ENCODE measurements at regions not wholly inside any gene's neighbourhood (a gene's known extent, or its start where the extent isn't known, plus 50 kb on each side); places are given as distances from the start of the nearest gene placed in this dataset.

DNA sequence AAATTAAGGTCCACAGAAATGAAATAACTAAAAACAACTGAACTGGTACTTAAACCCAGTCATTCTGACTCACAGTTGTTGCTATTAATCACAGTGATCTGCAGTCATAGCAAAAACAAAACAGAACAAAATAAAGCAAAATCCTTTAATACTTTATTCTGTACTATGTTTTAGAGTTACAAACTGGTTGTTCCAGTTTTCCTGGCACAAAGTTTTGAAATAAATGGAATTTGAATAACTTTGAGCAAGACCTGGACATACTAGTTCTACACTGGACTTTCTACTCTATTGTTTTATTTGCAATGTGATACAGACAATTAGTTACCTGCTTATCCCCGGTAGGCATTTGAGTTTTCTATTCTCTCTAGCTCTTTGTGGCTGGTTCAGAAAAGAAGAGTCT is 147.9 kb downstream of the DMRT2 start:
- DNase-seq (no peak), ATAC-seq (ENCODE audit: poor library complexity) (no peak)

DNA sequence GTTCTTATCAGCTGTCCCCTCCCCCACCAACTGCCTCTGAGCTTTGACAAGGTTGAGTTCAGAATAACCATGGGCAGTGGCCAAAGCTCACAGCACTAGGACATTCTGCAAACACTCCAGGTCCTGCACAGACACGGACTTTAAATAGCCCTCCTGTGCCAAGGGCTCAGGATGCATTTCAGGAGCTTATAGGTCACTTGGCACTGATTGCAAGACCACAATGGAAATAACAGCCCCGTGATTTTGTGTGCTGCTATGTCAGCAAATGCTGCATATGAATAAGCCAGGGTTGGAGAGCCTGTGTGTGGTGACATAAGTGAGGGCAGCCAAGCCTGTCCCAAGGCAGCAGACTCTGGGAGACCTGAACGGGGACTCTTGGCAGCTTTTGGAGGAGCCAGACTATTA is 150.7 kb downstream of the DMRT2 start:
- intact Hi-C loops (cut with DNase I) = no loop called here
- DNase-seq = peak; percentile 47
- peak; percentile 93 for ATAC-seq (ENCODE audit: poor library complexity)

More for the DNA sequence above, 147.9 kb downstream of the DMRT2 start:
- intact Hi-C loops (cut with DNase I) = no loop called here

GRCh38 chr9:1201262-1201661 is 151.1 kb downstream of the DMRT2 start:
- DNase-seq = no peak
- peak; percentile 61 for ATAC-seq (ENCODE audit: poor library complexity)
- intact Hi-C loops (cut with DNase I) = no loop called here

- intact Hi-C loops (cut with DNase I) = no loop called here
- ATAC-seq (ENCODE audit: poor library complexity) = no peak
Observed at GRCh38 chr9:1201901-1202300, 151.7 kb downstream of the DMRT2 start.

GRCh38 chr9:1202512-1203280 is 152.5 kb downstream of the DMRT2 start:
- intact Hi-C loops (cut with DNase I) = no loop called here
- no peak for ATAC-seq (ENCODE audit: poor library complexity)
- DNase-seq = no peak

More at GRCh38 chr9:1201901-1202300, 151.7 kb downstream of the DMRT2 start:
- no peak for DNase-seq

- ATAC-seq (ENCODE audit: poor library complexity) (no peak), DNase-seq (no peak)
- intact Hi-C loops (cut with DNase I) = no loop called here
Observed at GRCh38 chr9:1207686-1208085, 157.5 kb downstream of the DMRT2 start.

GRCh38 chr9:1208157-1208556 is 158.0 kb downstream of the DMRT2 start:
- ATAC-seq (ENCODE audit: poor library complexity) = no peak
- DNase-seq = no peak
- intact Hi-C loops (cut with DNase I) = no loop called here

GRCh38 chr9:1210954-1211353 is 160.8 kb downstream of the DMRT2 start:
- no peak for DNase-seq
- intact Hi-C loops (cut with DNase I) = no loop called here
- ATAC-seq (ENCODE audit: poor library complexity) = no peak

DNA sequence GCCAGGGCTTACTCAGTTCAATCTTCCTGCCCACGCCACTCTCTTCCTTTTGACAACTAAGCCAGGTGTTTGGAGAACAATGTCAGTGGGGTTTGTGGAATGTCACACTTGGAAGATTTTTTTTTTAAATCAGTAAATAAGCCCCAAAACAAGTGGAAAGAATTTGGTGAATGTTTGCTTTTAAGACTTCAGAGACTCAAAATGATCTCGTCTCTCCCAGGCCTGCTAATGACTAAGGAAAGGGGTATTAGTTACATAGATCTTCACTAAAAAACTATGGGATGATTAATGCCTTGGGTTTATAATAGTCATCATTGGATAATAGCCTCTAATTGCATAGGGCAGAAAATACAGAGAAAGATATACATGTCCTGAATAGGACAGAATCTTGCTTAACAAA is 166.4 kb downstream of the DMRT2 start:
- DNase-seq (no peak), ATAC-seq (ENCODE audit: poor library complexity) (no peak)
- intact Hi-C loops (cut with DNase I) = no loop called here

DNA sequence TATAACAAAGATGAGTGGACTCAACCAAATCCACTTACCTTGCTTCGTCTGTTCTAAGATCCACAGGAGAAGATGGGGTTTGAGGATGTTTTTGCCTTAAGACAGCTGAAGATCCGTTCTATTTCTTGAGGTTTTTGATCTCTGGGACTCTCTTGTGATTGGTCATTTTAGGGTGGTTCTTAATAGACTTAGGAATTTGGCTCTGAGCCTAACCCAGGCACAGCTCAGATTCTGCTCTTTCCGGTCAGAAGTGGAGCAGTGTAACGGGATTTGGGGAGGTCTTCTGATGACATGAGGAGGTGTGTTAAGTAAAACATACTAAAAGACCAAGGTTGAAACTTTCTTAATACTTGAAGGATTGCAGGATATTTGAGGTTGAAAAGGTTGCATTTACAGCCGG is 166.9 kb downstream of the DMRT2 start:
- ATAC-seq (ENCODE audit: poor library complexity) = no peak
- intact Hi-C loops (cut with DNase I) = no loop called here
- no peak for DNase-seq

- DNase-seq (no peak), ATAC-seq (ENCODE audit: poor library complexity) (no peak)
Observed at GRCh38 chr9:1219284-1219683, 169.1 kb downstream of the DMRT2 start.

GRCh38 chr9:1221298-1221697 is 171.1 kb downstream of the DMRT2 start:
- no peak for ATAC-seq (ENCODE audit: poor library complexity)
- DNase-seq = no peak
- intact Hi-C loops (cut with DNase I) = no loop called here

More at GRCh38 chr9:1219284-1219683, 169.1 kb downstream of the DMRT2 start:
- intact Hi-C loops (cut with DNase I) = no loop called here

DNA sequence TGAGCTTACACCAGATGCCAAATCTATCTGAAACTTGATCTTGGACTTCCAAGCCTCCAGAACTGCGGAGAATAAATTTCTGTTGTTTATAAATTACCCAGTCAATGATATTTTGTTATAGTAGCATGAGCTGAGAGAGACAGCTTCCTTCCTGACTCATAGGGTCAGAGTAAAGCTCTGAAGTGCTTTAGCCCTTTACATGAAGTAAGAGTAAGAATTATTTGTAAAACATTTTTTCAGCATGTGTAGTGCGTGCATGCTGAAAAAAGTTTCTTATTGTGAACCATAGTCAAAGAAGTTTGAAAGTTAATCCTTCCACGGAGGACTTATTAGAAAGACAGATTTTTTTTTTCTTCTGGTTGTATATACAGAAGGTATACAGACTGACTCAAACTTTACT is 172.4 kb downstream of the DMRT2 start:
- ATAC-seq (ENCODE audit: poor library complexity) = no peak
- intact Hi-C loops (cut with DNase I) = no loop called here
- DNase-seq = no peak

DNA sequence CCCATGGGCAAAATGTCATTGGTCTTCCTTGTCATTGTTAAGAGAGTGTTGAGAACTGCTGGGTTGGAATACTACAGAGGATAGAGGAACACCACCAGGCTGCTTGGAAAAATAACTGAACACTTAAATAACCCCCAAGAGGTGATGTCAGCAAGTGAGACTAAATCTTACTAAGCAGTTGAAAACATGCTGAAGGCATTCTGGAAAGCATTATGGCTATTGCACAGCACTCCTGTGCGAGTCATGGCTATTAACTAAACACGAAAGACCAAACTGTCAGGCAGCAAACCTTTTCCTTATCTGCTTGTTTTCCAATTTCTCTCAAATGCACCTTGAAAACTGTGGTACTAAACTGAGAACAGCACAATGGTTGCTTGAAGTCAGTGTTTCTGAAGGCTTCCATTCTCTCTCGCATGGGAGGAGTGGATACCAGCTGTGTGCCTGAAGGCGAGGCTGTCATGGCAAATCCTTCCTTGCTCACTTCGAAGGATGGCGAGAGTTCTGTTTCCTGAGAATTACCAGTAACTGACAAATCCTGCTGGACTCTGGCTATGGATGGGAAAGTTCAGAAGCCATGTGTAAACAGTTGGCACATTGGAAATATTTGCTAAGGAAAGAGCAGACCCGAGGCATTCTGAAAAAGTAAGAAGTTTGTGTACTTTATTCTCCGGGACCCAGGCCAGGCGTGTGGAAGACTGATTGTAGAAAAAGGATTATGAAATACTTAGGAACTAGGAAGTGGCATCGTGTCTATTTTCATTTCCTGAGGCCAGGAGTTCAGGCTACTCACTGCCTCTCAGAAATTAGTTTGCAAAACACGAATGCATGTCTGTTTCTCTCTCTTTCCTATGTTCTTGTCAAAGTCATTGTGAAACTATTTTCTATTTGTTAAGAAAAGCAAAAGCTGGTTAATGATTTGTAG is 182.1 kb downstream of the DMRT2 start:
- ATAC-seq (ENCODE audit: poor library complexity) = peak; percentile 93
- intact Hi-C loops (cut with DNase I) = no loop called here
- peak; percentile 74 for DNase-seq

DNA sequence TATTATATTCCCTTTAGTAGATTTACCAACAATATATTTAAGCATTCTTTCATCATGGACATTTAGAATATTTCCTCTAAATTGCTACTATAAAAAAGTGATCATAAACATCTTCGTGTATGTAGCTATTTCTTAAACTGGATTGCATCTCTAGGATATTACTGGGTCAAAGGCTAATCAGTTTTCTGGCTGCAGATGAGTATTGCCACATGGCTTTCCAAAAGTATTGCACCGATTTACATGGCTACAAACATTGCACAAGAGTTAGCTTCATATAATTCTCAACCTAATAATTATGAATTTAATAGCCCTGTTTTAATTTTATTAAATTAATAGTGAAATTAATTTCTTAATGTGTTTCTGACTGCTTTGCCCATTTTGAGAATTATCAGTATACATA is 183.4 kb downstream of the DMRT2 start:
- ATAC-seq (ENCODE audit: poor library complexity) (peak; percentile 68), DNase-seq (no peak)
- intact Hi-C loops (cut with DNase I) = no loop called here

GRCh38 chr9:1235650-1236049 is 185.5 kb downstream of the DMRT2 start:
- intact Hi-C loops (cut with DNase I) = no loop called here
- DNase-seq = no peak
- no peak for ATAC-seq (ENCODE audit: poor library complexity)

DNA sequence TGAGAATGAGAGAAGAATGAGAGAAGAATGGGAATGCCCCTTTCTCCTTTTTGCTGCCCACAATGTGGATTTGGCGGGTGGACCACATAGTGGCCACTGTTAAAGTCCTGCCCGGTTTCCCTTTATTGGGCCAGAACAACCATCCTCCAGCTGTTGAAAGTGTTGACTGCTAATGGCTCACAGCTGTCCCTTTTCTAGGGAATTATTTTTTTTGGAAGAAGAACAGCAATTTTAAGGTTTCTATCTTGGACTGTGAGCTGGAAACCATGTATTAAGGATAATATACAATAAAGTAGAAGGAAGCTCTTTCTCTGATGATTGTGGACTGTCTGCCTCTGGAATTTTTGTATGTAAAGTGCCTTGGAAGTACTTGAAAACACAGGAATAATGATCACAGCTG is 185.9 kb downstream of the DMRT2 start:
- no peak for DNase-seq
- peak; percentile 42 for ATAC-seq (ENCODE audit: poor library complexity)
- intact Hi-C loops (cut with DNase I) = no loop called here

- intact Hi-C loops (cut with DNase I) = no loop called here
- ATAC-seq (ENCODE audit: poor library complexity) = no peak
- no peak for DNase-seq
Observed at GRCh38 chr9:1238407-1238806, 188.2 kb downstream of the DMRT2 start.

- intact Hi-C loops (cut with DNase I) = no loop called here
- ATAC-seq (ENCODE audit: poor library complexity) = no peak
- no peak for DNase-seq
Observed at GRCh38 chr9:1248743-1249142, 198.6 kb downstream of the DMRT2 start.
